ENCODE measurements at regions not wholly inside any gene's neighbourhood (a gene's known extent, or its start where the extent isn't known, plus 50 kb on each side); places are given as distances from the start of the nearest gene placed in this dataset.

- TF ChIP-seq EGR1 (IDR thresholded peaks at IDR 0.05) (no peak), TAF1 (IDR thresholded peaks at IDR 0.05; ENCODE audit: low read depth) (no peak), CEBPB (IDR thresholded peaks at IDR 0.05) (no peak), MAX (IDR thresholded peaks at IDR 0.05) (no peak), EP300 (IDR thresholded peaks at IDR 0.05; ENCODE audit: borderline replicate concordance) (no peak), RAD21 (IDR thresholded peaks at IDR 0.05; ENCODE audit: low read depth) (no peak), NFIC (IDR thresholded peaks at IDR 0.05) (no peak), TCF12 (IDR thresholded peaks at IDR 0.05; ENCODE audit: low read depth) (no peak), REST (IDR thresholded peaks at IDR 0.05; ENCODE audit: low read depth) (no peak), YY1 (IDR thresholded peaks at IDR 0.05; ENCODE audit: low read depth) (no peak)
These were observed 1469.8 kb downstream of the CDH11 start for GRCh38 chr16:63652091-63652490.
